ENCODE measurements at regions not wholly inside any gene's neighbourhood (a gene's known extent, or its start where the extent isn't known, plus 50 kb on each side); places are given as distances from the start of the nearest gene placed in this dataset.

DNA sequence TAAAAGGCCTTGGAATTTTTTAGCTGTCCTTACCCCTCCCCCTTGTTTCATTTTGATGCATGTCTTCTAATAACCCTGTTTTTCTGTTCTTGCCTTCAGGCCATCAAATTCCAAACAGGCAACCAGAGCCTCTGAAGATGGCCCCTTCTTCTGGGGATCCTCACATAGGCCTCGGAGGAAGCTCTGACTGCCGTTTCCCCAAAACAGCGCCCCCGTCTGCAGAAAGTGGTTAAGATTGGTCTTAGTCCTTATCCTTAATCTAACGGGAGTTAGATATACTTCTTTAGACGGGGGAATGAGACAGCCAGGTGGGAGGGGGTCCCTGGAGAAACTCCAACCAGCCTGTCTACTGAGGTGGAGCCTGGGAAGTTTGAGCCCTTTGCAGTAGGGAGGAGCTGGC is 226.3 kb upstream of the ZNF608 start:
- no peak for ATAC-seq
- no peaks in the 10 kb centered on the region for H3K36me3 ChIP-seq (ENCODE audit: low read depth)
- TF ChIP-seq CTCF (IDR thresholded peaks at IDR 0.05): no peak
- no peak for DNase-seq
- no peaks in the 10 kb centered on the region for H3K9me3 ChIP-seq
- intact Hi-C loops (cut with DNase I, micrococcal nuclease): no loop called here
- H3K4me1 ChIP-seq (ENCODE audit: low read depth): no peaks in the 10 kb centered on the region
- no peak overlapping the region for H3K4me3 ChIP-seq

DNA sequence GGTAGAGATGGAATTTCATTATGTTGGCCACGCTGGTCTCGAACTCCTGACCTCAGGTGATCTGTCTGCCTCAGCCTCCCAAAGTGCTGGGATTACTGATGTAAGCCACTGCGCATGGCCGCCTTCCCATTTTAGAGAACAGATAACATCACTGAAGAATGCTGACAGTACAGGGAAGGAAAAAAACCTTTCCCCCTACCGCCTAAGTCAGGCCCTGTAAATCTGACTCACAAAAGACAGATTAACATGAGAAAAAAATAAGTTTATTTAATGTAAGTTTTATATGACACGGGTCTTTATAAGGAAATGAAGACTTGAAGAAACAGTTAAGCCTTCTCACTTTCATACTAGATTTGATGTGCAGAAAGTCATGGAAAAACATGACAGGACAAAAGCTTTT is 227.2 kb upstream of the ZNF608 start:
- ATAC-seq (no peak), DNase-seq (no peak)
- intact Hi-C loops (cut with DNase I, micrococcal nuclease): no loop called here
- Histone ChIP-seq H3K9me3 (no peaks in the 10 kb centered on the region), H3K4me1 (ENCODE audit: low read depth) (no peaks in the 10 kb centered on the region), H3K4me3 (no peak overlapping the region), H3K36me3 (ENCODE audit: low read depth) (no peaks in the 10 kb centered on the region)
- TF ChIP-seq CTCF (IDR thresholded peaks at IDR 0.05): no peak

DNA sequence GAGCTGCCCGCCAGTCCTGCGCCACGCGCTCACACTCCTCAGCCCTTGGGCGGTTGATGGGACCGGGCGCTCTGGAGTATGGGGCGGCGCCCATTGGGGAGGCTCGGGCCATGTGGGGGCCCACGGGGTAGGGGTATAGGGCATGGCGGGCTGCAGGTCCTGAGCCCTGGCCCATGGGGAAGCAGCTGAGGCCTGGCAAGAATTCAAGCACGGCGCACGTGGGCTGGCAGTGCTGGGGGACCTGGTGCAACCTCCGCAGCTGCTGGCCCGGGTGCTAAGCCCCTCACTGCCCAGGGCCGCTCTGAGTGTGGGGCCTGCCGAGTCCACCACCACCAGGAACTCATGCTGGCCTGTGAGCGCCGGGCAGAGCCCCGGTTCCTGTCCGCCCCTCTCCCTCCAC is 229.6 kb upstream of the ZNF608 start:
- Histone ChIP-seq H3K36me3 (ENCODE audit: low read depth) (no peaks in the 10 kb centered on the region), H3K9me3 (no peaks in the 10 kb centered on the region), H3K4me3 (no peak overlapping the region), H3K4me1 (ENCODE audit: low read depth) (peaks cover 6% of the 10 kb centered on the region)
- TF ChIP-seq CTCF (IDR thresholded peaks at IDR 0.05): no peak
- no peak for DNase-seq
- intact Hi-C loops (cut with DNase I, micrococcal nuclease): no loop called here
- no peak for ATAC-seq

DNA sequence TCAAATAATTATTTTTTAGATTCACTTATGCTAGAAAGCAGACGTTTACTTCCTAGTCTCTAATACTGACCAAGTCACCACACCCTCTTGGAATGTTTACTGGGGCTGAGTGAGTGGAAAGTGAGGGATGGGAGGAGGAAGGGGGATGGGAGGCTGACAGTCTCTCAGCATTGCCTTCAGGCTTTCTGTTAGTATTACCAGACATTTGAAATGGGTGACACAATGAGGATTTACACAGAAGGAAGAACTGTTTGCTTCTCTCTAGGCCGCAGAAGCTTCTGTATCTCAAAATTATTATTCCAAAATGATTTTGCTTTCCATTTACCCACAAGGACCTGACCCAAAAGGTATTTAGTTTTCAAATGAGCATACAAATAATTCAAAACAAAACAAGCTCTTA is 232.8 kb upstream of the ZNF608 start:
- H3K9me3 ChIP-seq: no peaks in the 10 kb centered on the region
- DNase-seq (peak in 1 of 3 donors; percentile 25), ATAC-seq (peak; percentile 51)
- intact Hi-C loops (cut with DNase I, micrococcal nuclease): no loop called here
- peaks cover 13% of the 10 kb centered on the region for H3K4me1 ChIP-seq (ENCODE audit: low read depth)
- H3K36me3 ChIP-seq (ENCODE audit: low read depth): no peaks in the 10 kb centered on the region
- no peak overlapping the region for H3K4me3 ChIP-seq
- no peak for TF ChIP-seq CTCF (IDR thresholded peaks at IDR 0.05)

DNA sequence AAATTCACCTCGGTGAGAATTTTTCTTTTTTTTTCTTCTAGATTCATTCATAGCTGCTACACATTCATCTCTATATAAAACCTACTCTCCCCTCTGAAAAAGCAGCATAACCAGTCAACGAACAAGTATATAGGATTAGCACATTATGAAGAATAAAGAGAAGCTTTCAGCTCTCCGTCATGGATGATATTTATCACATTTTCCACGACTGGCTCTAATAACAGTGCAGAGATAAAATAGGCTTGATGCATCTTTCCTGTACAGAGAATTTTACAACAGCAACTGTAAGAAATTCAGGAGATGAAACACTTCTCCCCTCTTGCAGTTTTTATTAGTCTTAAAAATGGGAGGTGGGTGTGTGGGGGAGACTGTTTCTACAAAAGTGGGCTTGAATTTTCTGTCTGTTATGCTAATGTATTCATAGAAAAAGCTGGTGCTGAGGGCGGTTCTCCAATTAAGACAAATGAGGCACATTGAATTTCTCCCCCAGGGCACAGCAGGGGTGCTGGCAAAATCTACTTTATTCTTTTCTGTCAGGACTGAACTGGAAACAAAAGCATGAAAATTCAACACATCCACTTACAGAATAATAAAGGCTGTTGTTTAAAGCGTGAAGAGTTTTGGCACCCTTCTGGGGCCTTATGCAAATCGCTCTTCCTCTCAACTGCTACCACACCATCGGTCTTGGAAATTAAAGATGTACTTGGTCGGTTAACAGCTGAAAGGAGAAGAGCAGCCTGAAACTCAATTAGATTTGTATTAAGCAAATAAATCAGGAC is 233.9 kb upstream of the ZNF608 start:
- no peak for TF ChIP-seq CTCF (IDR thresholded peaks at IDR 0.05)
- DNase-seq (no peak), ATAC-seq (no peak)
- Histone ChIP-seq H3K36me3 (ENCODE audit: low read depth) (no peaks in the 10 kb centered on the region), H3K4me1 (ENCODE audit: low read depth) (peaks cover 13% of the 10 kb centered on the region), H3K4me3 (no peak overlapping the region), H3K9me3 (no peaks in the 10 kb centered on the region)
- intact Hi-C loops (cut with DNase I, micrococcal nuclease): no loop called here

GRCh38 chr5:124981901-124982300 is 235.5 kb upstream of the ZNF608 start:
- H3K4me3 ChIP-seq: no peak overlapping the region
- DNase-seq (no peak), ATAC-seq (peak; percentile 82)
- no peaks in the 10 kb centered on the region for H3K9me3 ChIP-seq
- H3K4me1 ChIP-seq (ENCODE audit: low read depth): peaks cover 13% of the 10 kb centered on the region
- H3K36me3 ChIP-seq (ENCODE audit: low read depth): no peaks in the 10 kb centered on the region
- no peak for TF ChIP-seq CTCF (IDR thresholded peaks at IDR 0.05)
- intact Hi-C loops (cut with DNase I, micrococcal nuclease): no loop called here

Data from mucosa of descending colon (tissue), 3 donors.